HG03354 (cell line): ENCODE measurements at regions not wholly inside any gene's neighbourhood (a gene's known extent, or its start where the extent isn't known, plus 50 kb on each side); places are given as distances from the start of the nearest gene placed in this dataset.

Experiments
- ATAC-seq: cut with Tn5 transposase; IDR thresholded peaks from one replicate; pipeline ENCODE4 v1.9.1; 2021; ENCODE audit warnings: mild to moderate bottlenecking; ENCODE audit not compliant: unreplicated experiment, poor library complexity, severe bottlenecking

GRCh38 chr2:16881122-16881521, 215.5 kb upstream of the CYRIA start:
- ATAC-seq: no peak

GRCh38 chr2:16871411-16871810, 205.8 kb upstream of the CYRIA start:
- ATAC-seq: no peak

- no peak for ATAC-seq
Measured at GRCh38 chr2:16870491-16871076, 204.9 kb upstream of the CYRIA start.

- ATAC-seq: no peak
Measured at GRCh38 chr2:16869711-16870110, 204.1 kb upstream of the CYRIA start.

- no peak for ATAC-seq
Measured at GRCh38 chr2:16862471-16862870, 196.8 kb upstream of the CYRIA start.

GRCh38 chr2:16861530-16861929, 195.9 kb upstream of the CYRIA start:
- no peak for ATAC-seq

GRCh38 chr2:16861111-16861510, 195.5 kb upstream of the CYRIA start:
- no peak for ATAC-seq

- ATAC-seq: no peak
Measured at GRCh38 chr2:16860627-16861026, 195.0 kb upstream of the CYRIA start.

GRCh38 chr2:16855183-16855582, 189.5 kb upstream of the CYRIA start:
- no peak for ATAC-seq

GRCh38 chr2:16853088-16853487, 187.5 kb upstream of the CYRIA start:
- ATAC-seq: no peak

GRCh38 chr2:16852651-16853050, 187.0 kb upstream of the CYRIA start:
- no peak for ATAC-seq

GRCh38 chr2:16851126-16851525, 185.5 kb upstream of the CYRIA start:
- ATAC-seq: no peak

GRCh38 chr2:16840496-16841172, 175.0 kb upstream of the CYRIA start:
- no peak for ATAC-seq

GRCh38 chr2:16832910-16833309, 167.3 kb upstream of the CYRIA start:
- no peak for ATAC-seq

GRCh38 chr2:16828828-16829160, 163.2 kb upstream of the CYRIA start:
- ATAC-seq: no peak

- ATAC-seq: no peak
Measured at GRCh38 chr2:16828044-16828827, 162.6 kb upstream of the CYRIA start.

- no peak for ATAC-seq
Measured at GRCh38 chr2:16824472-16824871, 158.8 kb upstream of the CYRIA start.

GRCh38 chr2:16821692-16822091, 156.1 kb upstream of the CYRIA start:
- ATAC-seq: no peak

GRCh38 chr2:16818203-16818556, 152.5 kb upstream of the CYRIA start:
- no peak for ATAC-seq

GRCh38 chr2:16817305-16818202, 151.9 kb upstream of the CYRIA start:
- no peak for ATAC-seq
